ENCODE measurements at regions not wholly inside any gene's neighbourhood (a gene's known extent, or its start where the extent isn't known, plus 50 kb on each side); places are given as distances from the start of the nearest gene placed in this dataset.
A peak's percentile ranks its signal among the peaks of the same experiment; 100 is the strongest.

DNA sequence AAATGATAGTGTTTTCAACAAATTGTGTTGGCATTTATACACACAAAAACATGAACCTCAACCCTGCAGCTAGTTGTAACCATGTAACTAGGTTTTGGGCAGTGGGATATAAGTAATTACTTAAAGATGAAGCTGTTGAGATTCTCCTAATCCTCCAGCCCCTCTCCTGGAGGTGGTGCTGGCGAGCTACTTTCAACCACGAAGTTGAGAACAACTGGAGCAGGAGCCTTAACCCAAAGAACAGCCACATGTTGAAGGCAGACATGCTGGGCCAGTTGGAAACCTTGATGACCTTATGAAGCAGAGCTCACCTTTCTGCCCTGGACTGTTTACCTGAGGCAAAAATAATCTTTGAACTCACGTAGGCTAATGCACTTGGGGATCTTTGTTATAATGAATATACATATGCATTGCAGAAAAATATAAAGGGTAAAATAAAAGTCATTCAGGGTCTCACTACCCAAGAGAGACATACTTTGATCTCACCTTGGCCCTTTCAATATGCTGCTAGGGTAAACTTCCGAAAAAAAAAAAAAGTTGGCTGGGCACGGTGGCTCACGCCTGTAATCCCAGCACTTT, 89.6 kb upstream of the NPAS2 start:
- TF ChIP-seq, protein P1, sequence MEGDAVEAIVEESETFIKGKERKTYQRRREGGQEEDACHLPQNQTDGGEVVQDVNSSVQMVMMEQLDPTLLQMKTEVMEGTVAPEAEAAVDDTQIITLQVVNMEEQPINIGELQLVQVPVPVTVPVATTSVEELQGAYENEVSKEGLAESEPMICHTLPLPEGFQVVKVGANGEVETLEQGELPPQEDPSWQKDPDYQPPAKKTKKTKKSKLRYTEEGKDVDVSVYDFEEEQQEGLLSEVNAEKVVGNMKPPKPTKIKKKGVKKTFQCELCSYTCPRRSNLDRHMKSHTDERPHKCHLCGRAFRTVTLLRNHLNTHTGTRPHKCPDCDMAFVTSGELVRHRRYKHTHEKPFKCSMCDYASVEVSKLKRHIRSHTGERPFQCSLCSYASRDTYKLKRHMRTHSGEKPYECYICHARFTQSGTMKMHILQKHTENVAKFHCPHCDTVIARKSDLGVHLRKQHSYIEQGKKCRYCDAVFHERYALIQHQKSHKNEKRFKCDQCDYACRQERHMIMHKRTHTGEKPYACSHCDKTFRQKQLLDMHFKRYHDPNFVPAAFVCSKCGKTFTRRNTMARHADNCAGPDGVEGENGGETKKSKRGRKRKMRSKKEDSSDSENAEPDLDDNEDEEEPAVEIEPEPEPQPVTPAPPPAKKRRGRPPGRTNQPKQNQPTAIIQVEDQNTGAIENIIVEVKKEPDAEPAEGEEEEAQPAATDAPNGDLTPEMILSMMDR (IDR thresholded peaks at IDR 0.05) = peak; percentile 11 to 61 (median 25)
- no peak for TF ChIP-seq POLR2A (IDR thresholded peaks at IDR 0.05)
- TF ChIP-seq EP300 (IDR thresholded peaks at IDR 0.05) = no peak

All from tibial nerve (tissue), 4 donors.